Esophagus muscularis mucosa (tissue), 3 donors: ENCODE measurements at regions not wholly inside any gene's neighbourhood (a gene's known extent, or its start where the extent isn't known, plus 50 kb on each side); places are given as distances from the start of the nearest gene placed in this dataset.

ENCODE experiments used
- CTCF ChIP-seq, 3 experiments: fragments of 200-600 bp in 2 of 3; fragments of 450-650 bp in 1 of 3; sonication (generic) in 2 of 3; IDR thresholded peaks; one replicate each; pipeline ENCODE4 v1.5.1; 2017 to 2019; ENCODE audit warnings: antibody characterized with exemption in 3 of 3, mild to moderate bottlenecking in 2 of 3, moderate library complexity in 1 of 3
- POLR2A ChIP-seq: fragments of 450-650 bp; IDR thresholded peaks from one replicate; pipeline ENCODE4 v1.6.1; 2017; ENCODE audit warnings: antibody characterized with exemption, moderate library complexity, mild to moderate bottlenecking, low read depth

GRCh38 chr14:95774265-95775160, 60.6 kb upstream of the TCL1A start:
- TF ChIP-seq CTCF (IDR thresholded peaks at IDR 0.05) (peak; percentile 67 to 91 (median 69)), POLR2A (no peak)
